ENCODE measurements at regions not wholly inside any gene's neighbourhood (a gene's known extent, or its start where the extent isn't known, plus 50 kb on each side); places are given as distances from the start of the nearest gene placed in this dataset. TPM values are rescaled to one million over a fixed set of nuclear protein-coding genes. Genes with fewer than 3 reads are reported as not detected.
"Not testable (repeated sequence)": the region's sequence is repeated elsewhere in the genome, so short reads cannot be mapped to it uniquely, and the experiment has no call there.

GRCh38 chr2:64936809-64937208 is 52.4 kb upstream of the SLC1A4 start:
- H3K27ac ChIP-seq (ENCODE audit: low read depth): no peak overlapping the region
- DNase-seq (ENCODE audit: extremely low spot score): no peak
- no peak overlapping the region for H3K4me3 ChIP-seq (ENCODE audit: low read depth, low read length)
- H3K4me1 ChIP-seq (ENCODE audit: insufficient read depth): no peaks in the 10 kb centered on the region
- no peaks in the 10 kb centered on the region for H3K36me3 ChIP-seq (ENCODE audit: insufficient read depth)
- 98% methylated on average over 1 of the region's 1 CpG for WGBS

GRCh38 chr2:64937314-64937686 is 51.9 kb upstream of the SLC1A4 start:
- not testable (repeated sequence) for H3K27ac ChIP-seq (ENCODE audit: low read depth); DNase-seq (ENCODE audit: extremely low spot score); H3K4me1 ChIP-seq (ENCODE audit: insufficient read depth); H3K4me3 ChIP-seq (ENCODE audit: low read depth, low read length); H3K36me3 ChIP-seq (ENCODE audit: insufficient read depth)
- WGBS: 81% methylated on average over 5 of the region's 5 CpGs

GRCh38 chr2:64937687-64938491 is 51.3 kb upstream of the SLC1A4 start:
- no peak for DNase-seq (ENCODE audit: extremely low spot score)
- 80% methylated on average over 13 of the region's 13 CpGs for whole genome bisulfite sequencing
- Histone ChIP-seq H3K36me3 (ENCODE audit: insufficient read depth) (no peaks in the 10 kb centered on the region), H3K4me1 (ENCODE audit: insufficient read depth) (no peaks in the 10 kb centered on the region), H3K4me3 (ENCODE audit: low read depth, low read length) (no peak overlapping the region), H3K27ac (ENCODE audit: low read depth) (no peak overlapping the region)

GRCh38 chr2:64938607-64939285 is 50.5 kb upstream of the SLC1A4 start:
- Histone ChIP-seq H3K36me3 (ENCODE audit: insufficient read depth) (no peaks in the 10 kb centered on the region), H3K27ac (ENCODE audit: low read depth) (no peak overlapping the region), H3K4me3 (ENCODE audit: low read depth, low read length) (no peak overlapping the region), H3K4me1 (ENCODE audit: insufficient read depth) (no peaks in the 10 kb centered on the region)
- WGBS: 73% methylated on average over 7 of the region's 7 CpGs
- no peak for DNase-seq (ENCODE audit: extremely low spot score)

- 66% methylated on average over 12 of the region's 12 CpGs for WGBS
- H3K4me1 ChIP-seq (ENCODE audit: insufficient read depth): no peaks in the 10 kb centered on the region
- no peak overlapping the region for H3K4me3 ChIP-seq (ENCODE audit: low read depth, low read length)
- no peaks in the 10 kb centered on the region for H3K36me3 ChIP-seq (ENCODE audit: insufficient read depth)
- no peak for DNase-seq (ENCODE audit: extremely low spot score)
- H3K27ac ChIP-seq (ENCODE audit: low read depth): no peak overlapping the region
Observed at GRCh38 chr2:64939332-64939917, 49.8 kb upstream of the SLC1A4 start.

Small RNAs in the stretch of these regions (small RNA-seq; reads per million reads assigned to genes)
- gene RF00019 (not detected), gene RN7SL211P (not detected), gene RN7SL341P (not detected)
